GM23338 (cell line): ENCODE measurements at regions not wholly inside any gene's neighbourhood (a gene's known extent, or its start where the extent isn't known, plus 50 kb on each side); places are given as distances from the start of the nearest gene placed in this dataset.

Experiments
- ATAC-seq: fragments of 200-7000 bp; cut with Tn5 transposase; 3 replicates; pipeline ENCODE4 v1.9.1; 2020
- DNase-seq: peaks from one replicate; pipeline ENCODE4 v3.0.0-alpha.2; 2015; ENCODE audit warnings: low spot score
- H2AFZ ChIP-seq: fragments of 200-600 bp; sonication (generic); 2 replicates; pipeline ENCODE4 v1.8.0; 2016; ENCODE audit warnings: antibody characterized with exemption, mild to moderate bottlenecking, moderate library complexity
- H3F3A ChIP-seq: fragments of 200-600 bp; sonication (generic); replicated peaks from 2 replicates; pipeline ENCODE4 v1.8.0; 2017; ENCODE audit warnings: antibody characterized with exemption, mixed run types, low read depth
- H3K27ac ChIP-seq: fragments of 200-600 bp; sonication (generic); 2 replicates; pipeline ENCODE4 v1.6.1; 2016; ENCODE audit warnings: low read depth
- H3K27me3 ChIP-seq: fragments of 200-600 bp; sonication (generic); 2 replicates; pipeline ENCODE4 v1.8.0; 2016; ENCODE audit warnings: mild to moderate bottlenecking, mixed run types, moderate library complexity; ENCODE audit not compliant: insufficient read depth
- H3K36me3 ChIP-seq: fragments of 200-600 bp; sonication (generic); 2 replicates; pipeline ENCODE4 v1.8.0; 2016; ENCODE audit warnings: mild to moderate bottlenecking; ENCODE audit not compliant: insufficient read depth
- H3K4me1 ChIP-seq: fragments of 200-600 bp; sonication (generic); 2 replicates; pipeline ENCODE4 v1.8.0; 2016; ENCODE audit warnings: mild to moderate bottlenecking, moderate library complexity; ENCODE audit not compliant: insufficient read depth
- H3K4me2 ChIP-seq: fragments of 200-600 bp; sonication (generic); 2 replicates; pipeline ENCODE4 v1.7.1; 2017; ENCODE audit warnings: mixed run types
- H3K4me3 ChIP-seq: fragments of 200-600 bp; sonication (generic); 2 replicates; pipeline ENCODE4 v1.6.1; 2016; ENCODE audit warnings: mixed run types
- H3K79me2 ChIP-seq: fragments of 200-600 bp; sonication (generic); replicated peaks from 2 replicates; pipeline ENCODE4 v1.8.0; 2017; ENCODE audit warnings: mild to moderate bottlenecking; ENCODE audit not compliant: insufficient read depth
- H3K9me2 ChIP-seq: fragments of 200-600 bp; sonication (generic); 2 replicates; pipeline ENCODE4 v1.8.0; 2017; ENCODE audit not compliant: insufficient read depth
- H4K20me1 ChIP-seq: fragments of 200-600 bp; sonication (generic); replicated peaks from 2 replicates; pipeline ENCODE4 v1.8.0; 2017; ENCODE audit warnings: mild to moderate bottlenecking; ENCODE audit not compliant: insufficient read depth
- H3K27ac Mint-ChIP-seq: 2 replicates; pipeline ENCODE4 v1.8.0; 2020; ENCODE audit warnings: inconsistent platforms, mild to moderate bottlenecking, moderate library complexity, mixed read lengths
- H3K27me3 Mint-ChIP-seq: 3 replicates; pipeline ENCODE4 v1.8.0; 2022; ENCODE audit warnings: low read depth, mild to moderate bottlenecking, moderate library complexity, mixed read lengths, inconsistent platforms; ENCODE audit not compliant: insufficient read depth, poor library complexity
- H3K36me3 Mint-ChIP-seq: 3 replicates; pipeline ENCODE4 v1.8.0; 2021; ENCODE audit warnings: low read depth, mild to moderate bottlenecking, inconsistent platforms, moderate library complexity, mixed read lengths
- H3K4me1 Mint-ChIP-seq: 3 replicates; pipeline ENCODE4 v1.8.0; 2020; ENCODE audit warnings: mild to moderate bottlenecking, inconsistent platforms, mixed read lengths
- H3K4me3 Mint-ChIP-seq: 3 replicates; pipeline ENCODE4 v1.8.0; 2021; ENCODE audit warnings: moderate library complexity, mild to moderate bottlenecking, inconsistent platforms, mixed read lengths
- H3K9me3 Mint-ChIP-seq: 3 replicates; pipeline ENCODE4 v1.8.0; 2020; ENCODE audit warnings: moderate library complexity, mild to moderate bottlenecking, inconsistent platforms, mixed read lengths
- EZH2 ChIP-seq: fragments of 200-600 bp; sonication (generic); IDR thresholded peaks from one replicate; pipeline ENCODE4 v1.8.0; 2017; ENCODE audit warnings: antibody characterized with exemption, mild to moderate bottlenecking, low read depth; ENCODE audit not compliant: unreplicated experiment
- EZH2phosphoT487 ChIP-seq: fragments of 200-600 bp; sonication (generic); IDR thresholded peaks from one replicate; pipeline ENCODE4 v1.8.1; 2018; ENCODE audit warnings: antibody characterized with exemption; ENCODE audit not compliant: unreplicated experiment
- JUNB ChIP-seq: IDR thresholded peaks from one replicate; pipeline ENCODE4 v1.6.1; 2016; ENCODE audit warnings: antibody characterized with exemption; ENCODE audit not compliant: unreplicated experiment
- NANOG ChIP-seq: IDR thresholded peaks from 2 replicates; pipeline ENCODE4 v1.6.1; 2016; ENCODE audit warnings: antibody characterized with exemption, borderline replicate concordance
- POLR2AphosphoS5 ChIP-seq: IDR thresholded peaks from 2 replicates; pipeline ENCODE4 v1.6.1; 2016; ENCODE audit warnings: antibody characterized with exemption, low read depth
- STAT1 ChIP-seq: IDR thresholded peaks from one replicate; pipeline ENCODE4 v1.6.1; 2016; ENCODE audit warnings: antibody characterized with exemption; ENCODE audit not compliant: unreplicated experiment
- ZNF114 ChIP-seq: fragments of 250-450 bp; sonication (Bioruptor Pico); IDR thresholded peaks from 2 replicates; pipeline ENCODE4 v1.5.0; 2020; ENCODE audit warnings: mild to moderate bottlenecking, moderate library complexity
- TF ChIP-seq, protein P1 (sequence below), 2 experiments: fragments of 200-600 bp in 1 of 2; sonication (generic) in 1 of 2; conservative IDR thresholded peaks; 2 replicates each; pipeline versions ENCODE4 v1.5.1 to v1.6.1; 2016 to 2017; ENCODE audit warnings: antibody characterized with exemption in 2 of 2, low read depth in 2 of 2, mild to moderate bottlenecking in 2 of 2, moderate library complexity in 1 of 2
- TF ChIP-seq, protein P2 (sequence below): IDR thresholded peaks from one replicate; pipeline ENCODE4 v1.6.1; 2018; ENCODE audit warnings: antibody characterized with exemption; ENCODE audit not compliant: unreplicated experiment
- TF ChIP-seq, protein P3 (sequence below): IDR thresholded peaks from 2 replicates; pipeline ENCODE4 v1.6.1; 2016; ENCODE audit warnings: antibody characterized with exemption

DNA sequence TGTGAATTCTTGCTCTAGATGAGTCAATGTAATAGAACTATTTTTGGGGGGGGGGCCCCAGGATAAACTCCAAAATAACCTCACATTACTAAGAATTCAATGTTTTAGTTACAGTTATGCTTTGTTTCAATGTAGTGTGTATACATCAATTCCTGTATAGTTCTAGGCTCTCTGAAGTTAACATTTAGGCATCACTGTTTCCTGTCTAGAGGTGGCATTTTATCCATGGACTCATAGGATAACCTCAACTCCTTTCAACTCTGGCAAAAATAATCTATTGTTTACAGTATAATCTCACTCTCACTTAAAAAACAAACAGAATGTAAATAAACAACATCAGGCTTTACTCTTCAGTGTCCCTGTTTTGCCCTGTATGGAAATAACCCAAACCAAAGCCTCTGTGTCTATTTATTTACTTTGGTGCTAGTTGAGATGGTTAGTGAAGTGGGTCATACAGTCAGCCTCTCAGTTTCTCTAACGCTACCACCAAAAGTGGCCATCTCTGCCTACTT is 79.3 kb upstream of the MMADHC start:
- no peak overlapping the region for H3K4me3 Mint-ChIP-seq
- DNase-seq (no peak), ATAC-seq (no peak)
- Histone ChIP-seq H3K4me3 (no peak overlapping the region), H3K4me1 (peaks cover 8% of the 10 kb centered on the region; the same call in 1 of the 2 replicates), H3K27me3 (no peaks in the 10 kb centered on the region), H3F3A (no peaks in the 10 kb centered on the region), H3K79me2 (no peaks in the 10 kb centered on the region), H3K36me3 (no peaks in the 10 kb centered on the region; the same call in 1 of the 2 replicates), H4K20me1 (no peaks in the 10 kb centered on the region), H3K27ac (no peak overlapping the region), H3K4me2 (no peak overlapping the region; the same call in 1 of the 2 replicates), H3K9me2 (no peaks in the 10 kb centered on the region), H2AFZ (no peak overlapping the region)
- H3K9me3 Mint-ChIP-seq: peaks cover 3% of the 10 kb centered on the region; the same call in 1 of the 3 replicates
- no peak overlapping the region for H3K27ac Mint-ChIP-seq
- no peaks in the 10 kb centered on the region for H3K27me3 Mint-ChIP-seq
- peaks cover 12% of the 10 kb centered on the region for H3K4me1 Mint-ChIP-seq
- TF ChIP-seq, protein P1, sequence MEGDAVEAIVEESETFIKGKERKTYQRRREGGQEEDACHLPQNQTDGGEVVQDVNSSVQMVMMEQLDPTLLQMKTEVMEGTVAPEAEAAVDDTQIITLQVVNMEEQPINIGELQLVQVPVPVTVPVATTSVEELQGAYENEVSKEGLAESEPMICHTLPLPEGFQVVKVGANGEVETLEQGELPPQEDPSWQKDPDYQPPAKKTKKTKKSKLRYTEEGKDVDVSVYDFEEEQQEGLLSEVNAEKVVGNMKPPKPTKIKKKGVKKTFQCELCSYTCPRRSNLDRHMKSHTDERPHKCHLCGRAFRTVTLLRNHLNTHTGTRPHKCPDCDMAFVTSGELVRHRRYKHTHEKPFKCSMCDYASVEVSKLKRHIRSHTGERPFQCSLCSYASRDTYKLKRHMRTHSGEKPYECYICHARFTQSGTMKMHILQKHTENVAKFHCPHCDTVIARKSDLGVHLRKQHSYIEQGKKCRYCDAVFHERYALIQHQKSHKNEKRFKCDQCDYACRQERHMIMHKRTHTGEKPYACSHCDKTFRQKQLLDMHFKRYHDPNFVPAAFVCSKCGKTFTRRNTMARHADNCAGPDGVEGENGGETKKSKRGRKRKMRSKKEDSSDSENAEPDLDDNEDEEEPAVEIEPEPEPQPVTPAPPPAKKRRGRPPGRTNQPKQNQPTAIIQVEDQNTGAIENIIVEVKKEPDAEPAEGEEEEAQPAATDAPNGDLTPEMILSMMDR (conservative IDR thresholded peaks at IDR 0.05; ENCODE audit: low read depth in 2 of 2): no peak
- TF ChIP-seq ZNF114 (CRISPR knock-in tag): no peak
- no peaks in the 10 kb centered on the region for H3K36me3 Mint-ChIP-seq

DNA sequence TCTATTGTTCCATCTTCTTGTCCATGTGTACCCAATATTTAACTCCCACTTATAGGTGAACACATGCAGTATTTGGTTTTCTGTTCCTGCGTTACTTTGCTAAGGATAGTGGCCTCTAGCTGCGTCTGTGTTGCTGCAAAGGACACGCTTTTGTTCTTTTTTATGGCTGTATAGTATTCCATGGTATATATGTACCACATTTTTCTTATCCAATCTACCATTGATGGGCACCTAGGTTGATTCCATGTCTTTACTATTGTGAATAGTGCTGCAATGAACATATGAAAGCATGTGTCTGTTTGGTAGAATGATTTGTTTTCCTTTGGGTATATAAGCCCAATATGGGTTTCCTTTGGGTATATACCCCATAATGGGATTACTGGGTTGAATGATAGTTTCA is 77.3 kb upstream of the MMADHC start:
- Mint-ChIP-seq H3K27ac (no peak overlapping the region), H3K9me3 (peaks cover 3% of the 10 kb centered on the region; the same call in 1 of the 3 replicates), H3K4me1 (peaks cover 12% of the 10 kb centered on the region), H3K36me3 (no peaks in the 10 kb centered on the region), H3K27me3 (no peaks in the 10 kb centered on the region), H3K4me3 (no peak overlapping the region)
- Histone ChIP-seq H3K9me2 (no peaks in the 10 kb centered on the region), H3K4me3 (no peak overlapping the region), H3K4me1 (peaks cover 8% of the 10 kb centered on the region; the same call in 1 of the 2 replicates), H3K36me3 (no peaks in the 10 kb centered on the region; the same call in 1 of the 2 replicates), H4K20me1 (no peaks in the 10 kb centered on the region), H3K27ac (no peak overlapping the region), H3K79me2 (no peaks in the 10 kb centered on the region), H3F3A (no peaks in the 10 kb centered on the region), H3K27me3 (no peaks in the 10 kb centered on the region), H3K4me2 (no peak overlapping the region), H2AFZ (no peak overlapping the region)
- ATAC-seq: no peak
- no peak for DNase-seq
- TF ChIP-seq NANOG (no peak), STAT1 (no peak), POLR2AphosphoS5 (no peak), EZH2 (no peak), EZH2phosphoT487 (no peak), JUNB (no peak)
- TF ChIP-seq, protein P2, sequence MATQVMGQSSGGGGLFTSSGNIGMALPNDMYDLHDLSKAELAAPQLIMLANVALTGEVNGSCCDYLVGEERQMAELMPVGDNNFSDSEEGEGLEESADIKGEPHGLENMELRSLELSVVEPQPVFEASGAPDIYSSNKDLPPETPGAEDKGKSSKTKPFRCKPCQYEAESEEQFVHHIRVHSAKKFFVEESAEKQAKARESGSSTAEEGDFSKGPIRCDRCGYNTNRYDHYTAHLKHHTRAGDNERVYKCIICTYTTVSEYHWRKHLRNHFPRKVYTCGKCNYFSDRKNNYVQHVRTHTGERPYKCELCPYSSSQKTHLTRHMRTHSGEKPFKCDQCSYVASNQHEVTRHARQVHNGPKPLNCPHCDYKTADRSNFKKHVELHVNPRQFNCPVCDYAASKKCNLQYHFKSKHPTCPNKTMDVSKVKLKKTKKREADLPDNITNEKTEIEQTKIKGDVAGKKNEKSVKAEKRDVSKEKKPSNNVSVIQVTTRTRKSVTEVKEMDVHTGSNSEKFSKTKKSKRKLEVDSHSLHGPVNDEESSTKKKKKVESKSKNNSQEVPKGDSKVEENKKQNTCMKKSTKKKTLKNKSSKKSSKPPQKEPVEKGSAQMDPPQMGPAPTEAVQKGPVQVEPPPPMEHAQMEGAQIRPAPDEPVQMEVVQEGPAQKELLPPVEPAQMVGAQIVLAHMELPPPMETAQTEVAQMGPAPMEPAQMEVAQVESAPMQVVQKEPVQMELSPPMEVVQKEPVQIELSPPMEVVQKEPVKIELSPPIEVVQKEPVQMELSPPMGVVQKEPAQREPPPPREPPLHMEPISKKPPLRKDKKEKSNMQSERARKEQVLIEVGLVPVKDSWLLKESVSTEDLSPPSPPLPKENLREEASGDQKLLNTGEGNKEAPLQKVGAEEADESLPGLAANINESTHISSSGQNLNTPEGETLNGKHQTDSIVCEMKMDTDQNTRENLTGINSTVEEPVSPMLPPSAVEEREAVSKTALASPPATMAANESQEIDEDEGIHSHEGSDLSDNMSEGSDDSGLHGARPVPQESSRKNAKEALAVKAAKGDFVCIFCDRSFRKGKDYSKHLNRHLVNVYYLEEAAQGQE: no peak
- TF ChIP-seq, protein P3, sequence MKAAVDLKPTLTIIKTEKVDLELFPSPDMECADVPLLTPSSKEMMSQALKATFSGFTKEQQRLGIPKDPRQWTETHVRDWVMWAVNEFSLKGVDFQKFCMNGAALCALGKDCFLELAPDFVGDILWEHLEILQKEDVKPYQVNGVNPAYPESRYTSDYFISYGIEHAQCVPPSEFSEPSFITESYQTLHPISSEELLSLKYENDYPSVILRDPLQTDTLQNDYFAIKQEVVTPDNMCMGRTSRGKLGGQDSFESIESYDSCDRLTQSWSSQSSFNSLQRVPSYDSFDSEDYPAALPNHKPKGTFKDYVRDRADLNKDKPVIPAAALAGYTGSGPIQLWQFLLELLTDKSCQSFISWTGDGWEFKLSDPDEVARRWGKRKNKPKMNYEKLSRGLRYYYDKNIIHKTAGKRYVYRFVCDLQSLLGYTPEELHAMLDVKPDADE: no peak
- TF ChIP-seq, protein P1 (conservative IDR thresholded peaks at IDR 0.05; ENCODE audit: low read depth in 2 of 2): no peak
